B cell (primary cell): ENCODE measurements at regions not wholly inside any gene's neighbourhood (a gene's known extent, or its start where the extent isn't known, plus 50 kb on each side); places are given as distances from the start of the nearest gene placed in this dataset.

Experiments used
- ATAC-seq: fragments of 200-7000 bp; cut with Tn5 transposase; one replicate; pipeline ENCODE4 v1.10.0; 2021; ENCODE audit warnings: low read depth, mild to moderate bottlenecking, moderate number of reproducible peaks, moderate library complexity
- CTCF ChIA-PET: fragments of 350-600 bp; sonication (Branson Sonifier 250); formaldehyde crosslinking; loops from one replicate; lab custom pipeline; 2021; ENCODE audit warnings: antibody characterized with exemption, inconsistent platforms; lab: Charles Lee
- POLR2A ChIA-PET: fragments of 350-600 bp; sonication (Branson Sonifier 250); formaldehyde crosslinking; loops from one replicate; lab custom pipeline; 2021; ENCODE audit warnings: antibody characterized with exemption; lab: Charles Lee
- DNase-seq: peaks from one replicate; pipeline ENCODE4 v3.0.0; 2013
- H2AFZ ChIP-seq: 2 replicates; pipeline ENCODE4 v1.6.1; 2012; ENCODE audit warnings: mild to moderate bottlenecking, low read depth, low read length; ENCODE audit not compliant: insufficient read depth, poor library complexity, severe bottlenecking
- H3K27ac ChIP-seq, 2 donors: 1 replicate in 1 of 2; 2 replicates in 1 of 2; pipeline ENCODE4 v1.5.1; 2012 to 2013; ENCODE audit warnings: low read length in 2 of 2, mild to moderate bottlenecking in 2 of 2, moderate library complexity in 1 of 2
- H3K27me3 ChIP-seq, 4 experiments: fragments of 200-600 bp in 1 of 4; sonication (generic) in 1 of 4; replicated peaks in 1 of 4; 1 replicate in 2 of 4; 2 replicates in 2 of 4; pipeline versions ENCODE4 v1.6.1 to v1.7.0; 2013 to 2016; ENCODE audit warnings: low read length in 3 of 4, mild to moderate bottlenecking in 2 of 4, mixed read lengths in 1 of 4, moderate library complexity in 1 of 4; ENCODE audit not compliant: insufficient read depth in 4 of 4, control insufficient read depth in 3 of 4; ENCODE audit errors: control extremely low read depth in 1 of 4
- H3K36me3 ChIP-seq, 2 experiments: replicated peaks in 1 of 2; 1 replicate in 1 of 2; 2 replicates in 1 of 2; pipeline versions ENCODE4 v1.6.1 to v1.7.1; 2013; ENCODE audit warnings: low read length in 1 of 2; ENCODE audit not compliant: insufficient read depth in 2 of 2, control insufficient read depth in 1 of 2; ENCODE audit errors: control extremely low read depth in 1 of 2, extremely low read depth in 1 of 2
- H3K4me1 ChIP-seq, 2 donors: fragments of 200-600 bp in 1 of 2; sonication (generic) in 1 of 2; 1 replicate in 1 of 2; 2 replicates in 1 of 2; pipeline versions ENCODE4 v1.5.1 to v1.6.1; 2013 to 2017; ENCODE audit warnings: low read length in 2 of 2; ENCODE audit not compliant: control insufficient read depth in 2 of 2, insufficient read depth in 2 of 2
- H3K4me2 ChIP-seq: replicated peaks from 2 replicates; pipeline ENCODE3; 2012; ENCODE audit warnings: mild to moderate bottlenecking, low read depth, low read length; ENCODE audit not compliant: poor library complexity, severe bottlenecking
- H3K4me3 ChIP-seq, 5 experiments: fragments of 200-600 bp in 1 of 5; sonication (generic) in 1 of 5; 1 replicate in 3 of 5; 2 replicates in 2 of 5; pipeline versions ENCODE4 v1.5.1 to v1.7.0; 2011 to 2016; ENCODE audit warnings: low read length in 4 of 5, mild to moderate bottlenecking in 4 of 5, low read depth in 2 of 5, control low read depth in 1 of 5, moderate library complexity in 1 of 5; ENCODE audit not compliant: insufficient read depth in 1 of 5; ENCODE audit errors: control extremely low read depth in 1 of 5, extremely low read depth in 1 of 5
- H3K79me2 ChIP-seq: fragments of 200-600 bp; sonication (generic); one replicate; pipeline ENCODE4 v1.6.0; 2016; ENCODE audit warnings: low read length; ENCODE audit not compliant: control insufficient read depth, insufficient read depth
- H3K9ac ChIP-seq: fragments of 200-600 bp; sonication (generic); 2 replicates; pipeline ENCODE4 v1.6.1; 2017; ENCODE audit warnings: mild to moderate bottlenecking, low read length, moderate library complexity
- H3K9me3 ChIP-seq, 3 donors: one replicate each; pipeline versions ENCODE4 v1.6.1 to v1.7.1; 2013; ENCODE audit warnings: low read length in 2 of 3; ENCODE audit not compliant: control insufficient read depth in 2 of 3, insufficient read depth in 1 of 3; ENCODE audit errors: control extremely low read depth in 1 of 3
- H4K20me1 ChIP-seq: 2 replicates; pipeline ENCODE4 v1.6.0; 2012; ENCODE audit warnings: mild to moderate bottlenecking, low read length; ENCODE audit not compliant: insufficient read depth, control insufficient read depth, poor library complexity, severe bottlenecking
- H3K27ac Mint-ChIP-seq: one replicate; pipeline ENCODE4 v1.8.0; 2021; ENCODE audit warnings: mixed read lengths
- H3K27me3 Mint-ChIP-seq: one replicate; pipeline ENCODE4 v1.8.0; 2021; ENCODE audit warnings: mixed read lengths
- H3K4me1 Mint-ChIP-seq: one replicate; pipeline ENCODE4 v1.8.0; 2021; ENCODE audit warnings: mixed read lengths
- H3K4me3 Mint-ChIP-seq: one replicate; pipeline ENCODE4 v1.8.0; 2021; ENCODE audit warnings: mixed read lengths
- H3K9me3 Mint-ChIP-seq: one replicate; pipeline ENCODE4 v1.8.0; 2022; ENCODE audit warnings: mixed read lengths; ENCODE audit not compliant: insufficient read depth
- CTCF ChIP-seq: fragments of 200-600 bp; IDR thresholded peaks from one replicate; pipeline ENCODE4 v1.8.0; 2022; ENCODE audit warnings: antibody characterized with exemption, mild to moderate bottlenecking
- EZH2 ChIP-seq: IDR thresholded peaks from 2 replicates; pipeline ENCODE4 v1.6.1; 2012; ENCODE audit warnings: borderline replicate concordance, low read depth, mild to moderate bottlenecking, moderate library complexity, low read length; ENCODE audit not compliant: insufficient read depth, poor library complexity, severe bottlenecking
- WGBS: methylation state at CpG from one replicate; pipeline ENCODE4 v1.1.5; 2013; ENCODE audit warnings: missing lambda C conversion rate; ENCODE audit not compliant: insufficient coverage; 5-methylcytosine and 5-hydroxymethylcytosine counted together
- intact Hi-C: fragments of 100-400 bp; cut with micrococcal nuclease; formaldehyde crosslinking; loops from one replicate; pipeline ENCODE4 v1.10.0; 2022

- DNase-seq = no peak
- TF ChIP-seq EZH2 (no peak), CTCF (no peak)
- Histone ChIP-seq H4K20me1 (no peaks in the 10 kb centered on the region), H3K4me1 (no peaks in the 10 kb centered on the region), H3K36me3 (no peaks in the 10 kb centered on the region), H3K4me2 (no peak overlapping the region), H2AFZ (no peak overlapping the region), H3K27me3 (no peaks in the 10 kb centered on the region), H3K9me3 (no peaks in the 10 kb centered on the region), H3K9ac (no peak overlapping the region), H3K79me2 (no peaks in the 10 kb centered on the region), H3K4me3 (no peak overlapping the region), H3K27ac (no peak overlapping the region)
- ChIA-PET POLR2A (no interaction called here), CTCF (no interaction called here)
- WGBS = no CpG with 5 or more reads among the region's 2 CpGs
- no peaks in the 10 kb centered on the region for H3K27me3 Mint-ChIP-seq
- H3K4me1 Mint-ChIP-seq = no peaks in the 10 kb centered on the region
- H3K27ac Mint-ChIP-seq = no peak overlapping the region
- H3K4me3 Mint-ChIP-seq = no peak overlapping the region
- no peak for ATAC-seq
- no peaks in the 10 kb centered on the region for H3K9me3 Mint-ChIP-seq
- intact Hi-C loops = no loop called here
Observed at GRCh38 chr3:18656410-18656809, 231.3 kb upstream of the SATB1 start.

GRCh38 chr3:18655827-18656226 is 230.7 kb upstream of the SATB1 start:
- no peaks in the 10 kb centered on the region for H3K4me1 Mint-ChIP-seq
- no peaks in the 10 kb centered on the region for H3K36me3 ChIP-seq
- POLR2A ChIA-PET = no interaction called here
- H3K4me3 ChIP-seq = no peak overlapping the region
- CTCF ChIA-PET = no interaction called here
- H3K27ac Mint-ChIP-seq = no peak overlapping the region
- H3K9me3 ChIP-seq = no peaks in the 10 kb centered on the region
- no peaks in the 10 kb centered on the region for H3K79me2 ChIP-seq
- WGBS = no CpG with 5 or more reads among the region's 1 CpG
- no peaks in the 10 kb centered on the region for H3K27me3 Mint-ChIP-seq
- no peak overlapping the region for H3K9ac ChIP-seq
- no peaks in the 10 kb centered on the region for H3K27me3 ChIP-seq
- no peak overlapping the region for H2AFZ ChIP-seq
- H4K20me1 ChIP-seq = no peaks in the 10 kb centered on the region
- no peak for TF ChIP-seq CTCF
- TF ChIP-seq EZH2 = no peak
- DNase-seq (no peak), ATAC-seq (no peak)
- no peak overlapping the region for H3K4me3 Mint-ChIP-seq
- no peak overlapping the region for H3K4me2 ChIP-seq
- intact Hi-C loops = no loop called here
- no peak overlapping the region for H3K27ac ChIP-seq
- H3K4me1 ChIP-seq = no peaks in the 10 kb centered on the region
- no peaks in the 10 kb centered on the region for H3K9me3 Mint-ChIP-seq
